Natural killer cell (primary cell): ENCODE measurements at regions not wholly inside any gene's neighbourhood (a gene's known extent, or its start where the extent isn't known, plus 50 kb on each side); places are given as distances from the start of the nearest gene placed in this dataset.

Source experiments
- ATAC-seq, 3 donors: fragments of 150-1000 bp in 2 of 3; fragments of 200-7000 bp in 1 of 3; cut with Tn5 transposase; 1 replicate in 1 of 3; 2 replicates in 2 of 3; pipeline ENCODE4 v1.10.0; 2021; ENCODE audit warnings: mild to moderate bottlenecking in 2 of 3, moderate library complexity in 2 of 3
- DNase-seq, 2 donors: peaks; one replicate each; pipeline versions ENCODE4 v3.0.0 to v3.0.0-alpha.2; 2013 to 2021; ENCODE audit warnings: mixed read lengths in 1 of 2
- H3K27ac ChIP-seq: one replicate; pipeline ENCODE4 v1.5.1; 2013; ENCODE audit warnings: mild to moderate bottlenecking, low read length
- H3K27me3 ChIP-seq: one replicate; pipeline ENCODE4 v1.6.1; 2013; ENCODE audit warnings: low read length; ENCODE audit not compliant: control insufficient read depth, insufficient read depth
- H3K36me3 ChIP-seq: one replicate; pipeline ENCODE4 v1.6.1; 2013; ENCODE audit warnings: low read length; ENCODE audit not compliant: control insufficient read depth, insufficient read depth
- H3K4me1 ChIP-seq: one replicate; pipeline ENCODE4 v1.6.1; 2013; ENCODE audit warnings: low read length; ENCODE audit not compliant: control insufficient read depth, insufficient read depth
- H3K4me3 ChIP-seq: one replicate; pipeline ENCODE4 v1.5.1; 2013; ENCODE audit warnings: low read length
- H3K9me3 ChIP-seq: one replicate; pipeline ENCODE4 v1.6.1; 2013; ENCODE audit warnings: low read length; ENCODE audit not compliant: control insufficient read depth, insufficient read depth
- H3K27ac Mint-ChIP-seq, 2 donors: one replicate each; pipeline ENCODE4 v1.8.0; 2022; ENCODE audit warnings: mild to moderate bottlenecking in 2 of 2, mixed read lengths in 2 of 2, moderate library complexity in 1 of 2
- H3K27me3 Mint-ChIP-seq, 2 donors: one replicate each; pipeline ENCODE4 v1.8.0; 2022; ENCODE audit warnings: low read depth in 2 of 2, mixed read lengths in 2 of 2
- H3K36me3 Mint-ChIP-seq: one replicate; pipeline ENCODE4 v1.8.0; 2022; ENCODE audit warnings: mixed read lengths
- H3K4me1 Mint-ChIP-seq, 2 donors: one replicate each; pipeline ENCODE4 v1.8.0; 2022; ENCODE audit warnings: mixed read lengths in 2 of 2
- H3K4me3 Mint-ChIP-seq: one replicate; pipeline ENCODE4 v1.8.0; 2022; ENCODE audit warnings: mild to moderate bottlenecking, moderate library complexity, mixed read lengths
- H3K9me3 Mint-ChIP-seq, 2 donors: one replicate each; pipeline ENCODE4 v1.8.0; 2022; ENCODE audit warnings: mixed read lengths in 2 of 2
- WGBS: methylation state at CpG from one replicate; pipeline ENCODE4 v1.1.7; 2013; ENCODE audit warnings: missing lambda C conversion rate; ENCODE audit not compliant: insufficient coverage; 5-methylcytosine and 5-hydroxymethylcytosine counted together
- intact Hi-C: fragments of 100-400 bp; cut with micrococcal nuclease; formaldehyde crosslinking; loops from one replicate; pipeline ENCODE4 v1.14.2; 2022
- TF ChIP-seq, protein P1 (sequence below): fragments of 200-600 bp; IDR thresholded peaks from one replicate; pipeline ENCODE4 v1.8.0; 2022; ENCODE audit warnings: antibody characterized with exemption

GRCh38 chr1:88275259-88275862, 408.7 kb upstream of the PKN2 start:
- Mint-ChIP-seq H3K27ac (no peak overlapping the region), H3K9me3 (peaks cover 2 to 3% of the 10 kb centered on the region in 2 donors), H3K4me3 (no peak overlapping the region), H3K27me3 (no peaks in the 10 kb centered on the region), H3K4me1 (no peaks in the 10 kb centered on the region), H3K36me3 (no peaks in the 10 kb centered on the region)
- Histone ChIP-seq H3K27me3 (no peaks in the 10 kb centered on the region), H3K27ac (no peak overlapping the region), H3K9me3 (no peaks in the 10 kb centered on the region), H3K4me3 (no peak overlapping the region), H3K36me3 (no peaks in the 10 kb centered on the region), H3K4me1 (no peaks in the 10 kb centered on the region)
- TF ChIP-seq, protein P1, sequence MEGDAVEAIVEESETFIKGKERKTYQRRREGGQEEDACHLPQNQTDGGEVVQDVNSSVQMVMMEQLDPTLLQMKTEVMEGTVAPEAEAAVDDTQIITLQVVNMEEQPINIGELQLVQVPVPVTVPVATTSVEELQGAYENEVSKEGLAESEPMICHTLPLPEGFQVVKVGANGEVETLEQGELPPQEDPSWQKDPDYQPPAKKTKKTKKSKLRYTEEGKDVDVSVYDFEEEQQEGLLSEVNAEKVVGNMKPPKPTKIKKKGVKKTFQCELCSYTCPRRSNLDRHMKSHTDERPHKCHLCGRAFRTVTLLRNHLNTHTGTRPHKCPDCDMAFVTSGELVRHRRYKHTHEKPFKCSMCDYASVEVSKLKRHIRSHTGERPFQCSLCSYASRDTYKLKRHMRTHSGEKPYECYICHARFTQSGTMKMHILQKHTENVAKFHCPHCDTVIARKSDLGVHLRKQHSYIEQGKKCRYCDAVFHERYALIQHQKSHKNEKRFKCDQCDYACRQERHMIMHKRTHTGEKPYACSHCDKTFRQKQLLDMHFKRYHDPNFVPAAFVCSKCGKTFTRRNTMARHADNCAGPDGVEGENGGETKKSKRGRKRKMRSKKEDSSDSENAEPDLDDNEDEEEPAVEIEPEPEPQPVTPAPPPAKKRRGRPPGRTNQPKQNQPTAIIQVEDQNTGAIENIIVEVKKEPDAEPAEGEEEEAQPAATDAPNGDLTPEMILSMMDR = no peak
- no peak for DNase-seq
- no peak for ATAC-seq
- intact Hi-C loops = no loop called here
- no CpG with 5 or more reads among the region's 3 CpGs for WGBS

DNA sequence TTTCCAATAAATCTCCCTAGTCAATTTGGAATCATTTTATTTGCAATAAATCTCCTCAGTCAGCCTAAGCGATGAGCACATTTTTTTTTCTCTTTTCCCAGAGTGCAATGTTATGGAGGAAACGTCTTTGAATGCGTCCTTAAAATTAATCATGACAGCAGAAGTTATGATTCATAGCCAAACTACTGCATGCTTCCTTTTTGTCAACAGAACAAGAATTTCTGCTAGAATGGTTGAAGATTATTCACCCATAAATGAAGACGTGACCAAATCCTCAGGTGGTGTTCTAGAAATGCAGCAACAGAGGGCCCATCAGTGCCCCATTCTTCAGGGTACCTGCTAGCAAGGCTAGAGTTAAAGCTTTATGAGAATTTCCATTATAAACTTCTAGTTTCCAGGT, 407.9 kb upstream of the PKN2 start:
- WGBS = 45% methylated on average over 3 of the region's 4 CpGs
- no peaks in the 10 kb centered on the region for H3K27me3 ChIP-seq

DNA sequence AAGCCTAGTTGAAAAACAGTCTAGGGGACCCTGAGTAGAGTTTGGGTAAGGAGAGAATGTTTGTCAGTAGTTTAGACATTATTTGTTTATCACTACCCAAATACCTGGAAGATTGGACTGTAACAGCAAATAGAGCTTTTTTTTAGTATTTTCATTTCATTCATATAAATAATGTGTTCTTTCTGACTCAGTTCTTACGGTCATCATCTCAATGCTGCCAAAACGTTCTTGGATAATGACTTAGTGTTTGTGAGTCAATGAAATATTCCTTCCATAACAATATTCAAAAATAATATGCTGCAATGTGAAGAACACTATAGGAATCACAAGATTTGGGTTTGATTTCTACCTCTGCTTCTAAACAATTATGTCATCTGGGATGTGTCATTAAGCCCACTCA, 400.0 kb upstream of the PKN2 start:
- Histone ChIP-seq H3K9me3 (no peaks in the 10 kb centered on the region), H3K36me3 (no peaks in the 10 kb centered on the region), H3K4me3 (no peak overlapping the region), H3K27me3 (no peaks in the 10 kb centered on the region), H3K27ac (no peak overlapping the region), H3K4me1 (no peaks in the 10 kb centered on the region)
- Mint-ChIP-seq H3K36me3 (no peaks in the 10 kb centered on the region), H3K9me3 (peaks cover 8 to 10% of the 10 kb centered on the region in 2 donors), H3K27me3 (no peaks in the 10 kb centered on the region), H3K27ac (no peak overlapping the region), H3K4me1 (no peaks in the 10 kb centered on the region), H3K4me3 (no peak overlapping the region)
- no CpG with 5 or more reads among the region's 2 CpGs for WGBS
- DNase-seq (no peak), ATAC-seq (no peak)
- intact Hi-C loops = no loop called here
- TF ChIP-seq, protein P1 = no peak

More for the DNA sequence above, 407.9 kb upstream of the PKN2 start:
- no peak overlapping the region for H3K4me3 Mint-ChIP-seq
- no peaks in the 10 kb centered on the region for H3K27me3 Mint-ChIP-seq
- Histone ChIP-seq H3K9me3 (no peaks in the 10 kb centered on the region), H3K4me3 (no peak overlapping the region), H3K27ac (no peak overlapping the region), H3K4me1 (no peaks in the 10 kb centered on the region), H3K36me3 (no peaks in the 10 kb centered on the region)
- TF ChIP-seq, protein P1 = no peak
- H3K27ac Mint-ChIP-seq = no peak overlapping the region
- H3K4me1 Mint-ChIP-seq = no peaks in the 10 kb centered on the region
- intact Hi-C loops = no loop called here
- DNase-seq = no peak
- ATAC-seq = no peak
- peaks cover 2 to 5% of the 10 kb centered on the region in 2 donors for H3K9me3 Mint-ChIP-seq
- H3K36me3 Mint-ChIP-seq = no peaks in the 10 kb centered on the region
